ENCODE measurements at regions not wholly inside any gene's neighbourhood (a gene's known extent, or its start where the extent isn't known, plus 50 kb on each side); places are given as distances from the start of the nearest gene placed in this dataset.

DNA sequence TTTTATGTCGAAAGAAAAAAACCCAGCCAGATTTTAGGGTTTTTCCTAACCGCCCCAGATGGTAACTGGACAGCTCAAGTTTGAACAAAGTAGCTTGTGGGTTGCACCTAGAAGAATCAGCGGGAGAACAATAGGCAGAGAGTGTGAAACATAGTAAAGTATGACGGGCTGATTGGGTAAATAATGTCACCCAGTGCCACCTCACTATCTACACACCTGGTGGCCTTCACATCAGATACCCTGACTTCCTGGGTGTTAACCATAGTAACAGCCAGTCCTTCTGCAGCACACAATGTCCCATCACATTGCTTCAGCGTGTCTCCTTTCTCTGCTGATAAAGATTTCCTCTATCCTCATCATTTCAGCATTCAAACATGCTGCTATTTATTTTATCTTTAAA lies 159.1 kb upstream of the HS3ST1 start:
- no peak for TF ChIP-seq POLR2AphosphoS5 (IDR thresholded peaks at IDR 0.05)
- TF ChIP-seq, protein P1, sequence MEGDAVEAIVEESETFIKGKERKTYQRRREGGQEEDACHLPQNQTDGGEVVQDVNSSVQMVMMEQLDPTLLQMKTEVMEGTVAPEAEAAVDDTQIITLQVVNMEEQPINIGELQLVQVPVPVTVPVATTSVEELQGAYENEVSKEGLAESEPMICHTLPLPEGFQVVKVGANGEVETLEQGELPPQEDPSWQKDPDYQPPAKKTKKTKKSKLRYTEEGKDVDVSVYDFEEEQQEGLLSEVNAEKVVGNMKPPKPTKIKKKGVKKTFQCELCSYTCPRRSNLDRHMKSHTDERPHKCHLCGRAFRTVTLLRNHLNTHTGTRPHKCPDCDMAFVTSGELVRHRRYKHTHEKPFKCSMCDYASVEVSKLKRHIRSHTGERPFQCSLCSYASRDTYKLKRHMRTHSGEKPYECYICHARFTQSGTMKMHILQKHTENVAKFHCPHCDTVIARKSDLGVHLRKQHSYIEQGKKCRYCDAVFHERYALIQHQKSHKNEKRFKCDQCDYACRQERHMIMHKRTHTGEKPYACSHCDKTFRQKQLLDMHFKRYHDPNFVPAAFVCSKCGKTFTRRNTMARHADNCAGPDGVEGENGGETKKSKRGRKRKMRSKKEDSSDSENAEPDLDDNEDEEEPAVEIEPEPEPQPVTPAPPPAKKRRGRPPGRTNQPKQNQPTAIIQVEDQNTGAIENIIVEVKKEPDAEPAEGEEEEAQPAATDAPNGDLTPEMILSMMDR (IDR thresholded peaks at IDR 0.05): no peak

Measured in transverse colon (tissue), 4 donors.